Naive thymus-derived CD4-positive, alpha-beta T cell (primary cell): ENCODE measurements at regions not wholly inside any gene's neighbourhood (a gene's known extent, or its start where the extent isn't known, plus 50 kb on each side); places are given as distances from the start of the nearest gene placed in this dataset.

Experiments
- ATAC-seq: fragments of 150-1000 bp; cut with Tn5 transposase; 2 replicates; pipeline ENCODE4 v1.10.0; 2021; ENCODE audit warnings: mild to moderate bottlenecking, moderate library complexity
- CTCF ChIA-PET: fragments of 350-600 bp; sonication (Branson Sonifier 250); formaldehyde crosslinking; loops from one replicate; lab custom pipeline; 2021; ENCODE audit warnings: antibody characterized with exemption; lab: Charles Lee
- POLR2A ChIA-PET: fragments of 350-600 bp; sonication (Branson Sonifier 250); formaldehyde crosslinking; loops from one replicate; lab custom pipeline; 2021; ENCODE audit warnings: antibody characterized with exemption, inconsistent platforms; lab: Charles Lee
- DNase-seq, 9 donors: peaks; one replicate each; pipeline versions ENCODE4 v3.0.0 to v3.0.0-alpha.2; 2020 to 2022; ENCODE audit warnings: mixed read lengths in 1 of 9
- H3K27ac ChIP-seq: one replicate; pipeline ENCODE4 v1.7.0; 2013; ENCODE audit warnings: mild to moderate bottlenecking, low read depth, low read length, moderate library complexity
- H3K27me3 ChIP-seq, 2 donors: one replicate each; pipeline ENCODE4 v1.7.0; 2013; ENCODE audit warnings: low read length in 2 of 2, mild to moderate bottlenecking in 2 of 2, moderate library complexity in 2 of 2; ENCODE audit not compliant: control insufficient read depth in 2 of 2, insufficient read depth in 2 of 2
- H3K36me3 ChIP-seq, 3 experiments: 1 replicate in 2 of 3; 2 replicates in 1 of 3; pipeline ENCODE4 v1.7.0; 2013; ENCODE audit warnings: low read length in 3 of 3, mild to moderate bottlenecking in 3 of 3, moderate library complexity in 1 of 3; ENCODE audit not compliant: insufficient read depth in 3 of 3, control insufficient read depth in 2 of 3
- H3K4me1 ChIP-seq, 2 donors: one replicate each; pipeline ENCODE4 v1.7.0; 2013; ENCODE audit warnings: low read length in 2 of 2, mild to moderate bottlenecking in 2 of 2, moderate library complexity in 1 of 2; ENCODE audit not compliant: control insufficient read depth in 2 of 2, insufficient read depth in 2 of 2
- H3K4me3 ChIP-seq: 2 replicates; pipeline ENCODE4 v1.7.0; 2013; ENCODE audit warnings: mild to moderate bottlenecking, low read length
- H3K9me3 ChIP-seq, 3 experiments: 1 replicate in 2 of 3; 2 replicates in 1 of 3; pipeline ENCODE4 v1.7.0; 2013; ENCODE audit warnings: low read length in 3 of 3; ENCODE audit not compliant: control insufficient read depth in 2 of 3
- H3K27ac Mint-ChIP-seq, 9 donors: one replicate each; pipeline ENCODE4 v1.8.0; 2020 to 2022; ENCODE audit warnings: mixed read lengths in 9 of 9, mild to moderate bottlenecking in 8 of 9, moderate library complexity in 5 of 9, inconsistent platforms in 2 of 9
- H3K27me3 Mint-ChIP-seq, 5 donors: one replicate each; pipeline ENCODE4 v1.8.0; 2021 to 2022; ENCODE audit warnings: mixed read lengths in 5 of 5, mild to moderate bottlenecking in 1 of 5
- H3K36me3 Mint-ChIP-seq, 5 donors: one replicate each; pipeline ENCODE4 v1.8.0; 2020 to 2022; ENCODE audit warnings: mixed read lengths in 5 of 5, mild to moderate bottlenecking in 3 of 5, inconsistent platforms in 1 of 5
- H3K4me1 Mint-ChIP-seq, 7 donors: one replicate each; pipeline ENCODE4 v1.8.0; 2020 to 2022; ENCODE audit warnings: mixed read lengths in 7 of 7, mild to moderate bottlenecking in 3 of 7, inconsistent platforms in 1 of 7
- H3K4me3 Mint-ChIP-seq, 10 donors: one replicate each; pipeline ENCODE4 v1.8.0; 2020 to 2022; ENCODE audit warnings: mild to moderate bottlenecking in 10 of 10, mixed read lengths in 10 of 10, moderate library complexity in 6 of 10, inconsistent platforms in 2 of 10
- H3K9me3 Mint-ChIP-seq, 11 donors: one replicate each; pipeline ENCODE4 v1.8.0; 2020 to 2022; ENCODE audit warnings: mixed read lengths in 11 of 11, mild to moderate bottlenecking in 4 of 11, inconsistent platforms in 1 of 11, moderate library complexity in 1 of 11
- intact Hi-C, 2 donors: fragments of 100-400 bp; cut with micrococcal nuclease; formaldehyde crosslinking; loops; one replicate each; pipeline ENCODE4 v1.15.1; 2023

- H3K4me3 Mint-ChIP-seq, result peak overlapping the region; percentile 7 to 65 (median 54)
- no peaks in the 10 kb centered on the region for H3K36me3 ChIP-seq
- H3K27ac ChIP-seq, result no peak overlapping the region
- no peak overlapping the region for H3K4me3 ChIP-seq
- H3K4me1 Mint-ChIP-seq, result peaks cover 11 to 28% (median 16%) of the 10 kb centered on the region in 7 donors
- H3K27me3 Mint-ChIP-seq, result no peaks in the 10 kb centered on the region
- H3K9me3 Mint-ChIP-seq, result peaks cover under 1 to 36% (median 15%) of the 10 kb centered on the region in 11 donors
- peak in 2 of 9 donors; percentile 13 to 64 for DNase-seq
- peaks cover 5 to 20% (median 14%) of the 10 kb centered on the region in 5 donors for H3K36me3 Mint-ChIP-seq
- H3K4me1 ChIP-seq, result peaks cover 0 to 11% of the 10 kb centered on the region in 2 donors
- CTCF ChIA-PET, result no interaction called here
- POLR2A ChIA-PET, result no interaction called here
- H3K27ac Mint-ChIP-seq, result peak overlapping the region in 8 of 9 donors; percentile 11 to 85 (median 48)
- peak; percentile 82 for ATAC-seq
- peaks cover 0 to 7% (median 0%) of the 10 kb centered on the region in 3 experiments for H3K9me3 ChIP-seq
- intact Hi-C loops, result loop anchor here (5.0 to 10.0 kb wide), 3 partner anchors 40 to 353 kb away; no protein-coding TSS in a partner anchor
- no peaks in the 10 kb centered on the region for H3K27me3 ChIP-seq
Measured at GRCh38 chr10:31707093-31708039, 221.3 kb downstream of the ARHGAP12 start.

DNA sequence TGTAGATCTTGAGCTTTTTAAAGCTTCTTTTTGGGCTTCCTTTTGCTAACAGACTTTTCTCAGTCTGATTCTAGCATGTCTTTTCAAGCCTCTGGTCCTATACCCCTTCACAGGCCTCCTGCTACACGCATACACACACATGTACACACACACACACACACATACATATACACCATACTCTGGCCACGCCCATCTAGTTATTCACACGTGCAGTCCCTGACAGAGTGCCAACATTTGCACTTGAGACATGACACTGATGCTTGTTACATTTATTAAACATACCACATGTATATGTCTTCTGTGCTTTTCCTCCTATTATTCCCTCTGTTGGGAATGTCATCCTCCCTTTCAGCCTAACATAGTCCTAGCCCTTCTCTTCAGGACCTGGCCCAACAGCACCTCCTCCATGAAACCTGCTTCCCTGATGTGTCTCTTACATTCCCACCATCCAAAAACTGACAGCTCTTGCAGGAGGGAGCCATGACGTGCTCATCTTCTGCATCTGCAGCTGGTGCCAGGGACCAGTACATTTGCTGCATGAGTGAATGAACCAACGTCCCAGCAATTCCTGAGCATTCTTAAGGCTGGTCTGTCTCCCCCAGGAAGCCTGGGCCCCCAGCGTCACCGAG, 222.1 kb downstream of the ARHGAP12 start:
- H3K27ac Mint-ChIP-seq, result peak overlapping the region in 3 of 9 donors; percentile 11 to 56 (median 34)
- Histone ChIP-seq H3K4me3 (no peak overlapping the region), H3K9me3 (peaks cover 0 to 7% (median 0%) of the 10 kb centered on the region in 3 experiments), H3K27me3 (no peaks in the 10 kb centered on the region), H3K36me3 (no peaks in the 10 kb centered on the region), H3K27ac (no peak overlapping the region), H3K4me1 (peaks cover 0 to 11% of the 10 kb centered on the region in 2 donors)
- intact Hi-C loops, result loop anchor here (5.0 to 10.0 kb wide), 3 partner anchors 41 to 352 kb away; no protein-coding TSS in a partner anchor
- H3K4me3 Mint-ChIP-seq, result peak overlapping the region in 2 of 10 donors; percentile 51 to 59
- ChIA-PET POLR2A (no interaction called here), CTCF (no interaction called here)
- peaks cover 4 to 20% (median 8%) of the 10 kb centered on the region in 5 donors for H3K36me3 Mint-ChIP-seq
- DNase-seq (no peak), ATAC-seq (no peak)
- H3K9me3 Mint-ChIP-seq, result peaks cover 0 to 31% (median 12%) of the 10 kb centered on the region in 11 donors
- no peaks in the 10 kb centered on the region for H3K27me3 Mint-ChIP-seq
- H3K4me1 Mint-ChIP-seq, result peaks cover 11 to 28% (median 16%) of the 10 kb centered on the region in 7 donors

- Histone ChIP-seq H3K4me3 (no peak overlapping the region), H3K27ac (no peak overlapping the region), H3K36me3 (no peaks in the 10 kb centered on the region), H3K4me1 (peaks cover 0 to 11% of the 10 kb centered on the region in 2 donors), H3K9me3 (no peaks in the 10 kb centered on the region), H3K27me3 (no peaks in the 10 kb centered on the region)
- intact Hi-C loops, result loop anchor here (5.0 to 10.0 kb wide), 3 partner anchors 42 to 350 kb away; no protein-coding TSS in a partner anchor
- peaks cover 11 to 28% (median 16%) of the 10 kb centered on the region in 7 donors for H3K4me1 Mint-ChIP-seq
- H3K9me3 Mint-ChIP-seq, result peaks cover 0 to 18% (median 5%) of the 10 kb centered on the region in 11 donors
- no peaks in the 10 kb centered on the region for H3K27me3 Mint-ChIP-seq
- no peak for ATAC-seq
- H3K27ac Mint-ChIP-seq, result no peak overlapping the region
- peaks cover 0 to 17% (median 6%) of the 10 kb centered on the region in 5 donors for H3K36me3 Mint-ChIP-seq
- CTCF ChIA-PET, result interaction anchor here (1.0 kb wide), 1 partner anchor 11 kb away, joined by 3 read pairs; no protein-coding TSS in a partner anchor
- POLR2A ChIA-PET, result no interaction called here
- no peak for DNase-seq
- H3K4me3 Mint-ChIP-seq, result no peak overlapping the region
Measured at GRCh38 chr10:31705136-31705535, 223.5 kb downstream of the ARHGAP12 start.

DNA sequence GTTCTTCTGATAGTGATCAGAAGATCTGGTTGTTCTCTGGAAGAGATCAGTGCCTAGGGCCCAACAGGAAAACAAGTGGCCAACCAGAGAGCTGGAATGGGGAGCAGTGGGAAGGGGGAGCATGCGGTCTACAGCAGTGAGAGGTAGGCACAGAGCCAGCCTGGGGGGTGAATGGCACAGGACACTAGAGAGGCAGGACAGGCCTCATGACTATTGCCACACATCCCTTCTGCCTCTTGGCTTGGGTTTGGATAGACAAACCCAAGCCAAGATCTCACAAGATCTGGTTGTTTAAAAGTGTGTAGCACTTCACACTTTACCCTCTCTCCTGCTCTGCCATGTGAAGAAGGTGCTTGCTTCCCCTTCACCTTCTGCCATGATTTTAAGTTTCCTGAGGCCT, 224.4 kb downstream of the ARHGAP12 start:
- Mint-ChIP-seq H3K4me3 (no peak overlapping the region), H3K9me3 (peaks cover 0 to 11% (median 0%) of the 10 kb centered on the region in 11 donors), H3K27ac (no peak overlapping the region), H3K4me1 (peaks cover 11 to 27% (median 18%) of the 10 kb centered on the region in 7 donors), H3K36me3 (peaks cover 0 to 15% (median 0%) of the 10 kb centered on the region in 5 donors), H3K27me3 (no peaks in the 10 kb centered on the region)
- Histone ChIP-seq H3K9me3 (no peaks in the 10 kb centered on the region), H3K27me3 (no peaks in the 10 kb centered on the region), H3K4me3 (no peak overlapping the region), H3K36me3 (no peaks in the 10 kb centered on the region), H3K27ac (no peak overlapping the region), H3K4me1 (peaks cover 0 to 11% of the 10 kb centered on the region in 2 donors)
- DNase-seq (no peak), ATAC-seq (no peak)
- intact Hi-C loops, result loop anchor here in 1 of 2 donors (10.0 kb wide), 1 partner anchor 349 kb away; no protein-coding TSS in a partner anchor
- ChIA-PET POLR2A (no interaction called here), CTCF (no interaction called here)

- Mint-ChIP-seq H3K36me3 (peaks cover 0 to 15% (median 0%) of the 10 kb centered on the region in 5 donors), H3K27ac (no peak overlapping the region), H3K4me1 (peaks cover 11 to 19% (median 14%) of the 10 kb centered on the region in 7 donors), H3K27me3 (peaks cover 0 to 6% (median 0%) of the 10 kb centered on the region in 5 donors), H3K9me3 (peaks cover 0 to 11% (median 0%) of the 10 kb centered on the region in 11 donors), H3K4me3 (no peak overlapping the region)
- DNase-seq (no peak), ATAC-seq (no peak)
- Histone ChIP-seq H3K36me3 (no peaks in the 10 kb centered on the region), H3K4me1 (peaks cover 0 to 9% of the 10 kb centered on the region in 2 donors), H3K9me3 (no peaks in the 10 kb centered on the region), H3K27ac (no peak overlapping the region), H3K4me3 (no peak overlapping the region), H3K27me3 (no peaks in the 10 kb centered on the region)
- intact Hi-C loops, result loop anchor here in 1 of 2 donors (10.0 kb wide), 1 partner anchor 348 kb away; no protein-coding TSS in a partner anchor
- ChIA-PET POLR2A (no interaction called here), CTCF (no interaction called here)
Measured at GRCh38 chr10:31702954-31703353, 225.7 kb downstream of the ARHGAP12 start.

DNA sequence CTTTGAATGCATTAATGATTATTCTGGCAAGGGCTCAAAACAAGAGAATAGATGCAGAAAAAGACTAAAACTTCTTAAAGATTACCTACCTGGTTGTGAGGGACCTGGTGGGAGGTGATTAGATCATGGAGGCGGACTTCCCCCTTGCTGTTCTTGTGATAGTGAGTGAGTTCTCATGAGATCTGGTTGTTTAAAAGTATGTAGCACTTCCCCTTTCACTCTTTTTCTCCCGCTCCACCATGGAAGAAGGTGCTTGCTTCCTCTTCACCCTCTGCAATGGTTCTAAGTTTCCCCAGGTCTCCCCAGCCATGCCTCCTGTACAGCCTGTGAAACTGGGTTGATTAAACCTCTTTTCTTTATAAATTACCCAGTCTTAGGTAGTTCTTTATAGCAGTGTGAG, 226.6 kb downstream of the ARHGAP12 start:
- DNase-seq, result no peak
- Histone ChIP-seq H3K4me1 (no peaks in the 10 kb centered on the region), H3K36me3 (no peaks in the 10 kb centered on the region), H3K27me3 (no peaks in the 10 kb centered on the region), H3K4me3 (no peak overlapping the region), H3K27ac (no peak overlapping the region), H3K9me3 (no peaks in the 10 kb centered on the region)
- intact Hi-C loops, result loop anchor here in 1 of 2 donors (10.0 kb wide), 1 partner anchor 347 kb away; no protein-coding TSS in a partner anchor
- peaks cover 0 to 10% (median 0%) of the 10 kb centered on the region in 5 donors for H3K27me3 Mint-ChIP-seq
- peaks cover 2 to 11% (median 6%) of the 10 kb centered on the region in 7 donors for H3K4me1 Mint-ChIP-seq
- POLR2A ChIA-PET, result no interaction called here
- ATAC-seq, result peak; percentile 36
- peaks cover 0 to 11% (median 0%) of the 10 kb centered on the region in 11 donors for H3K9me3 Mint-ChIP-seq
- H3K27ac Mint-ChIP-seq, result no peak overlapping the region
- peaks cover 0 to 15% (median 0%) of the 10 kb centered on the region in 5 donors for H3K36me3 Mint-ChIP-seq
- no peak overlapping the region for H3K4me3 Mint-ChIP-seq
- CTCF ChIA-PET, result no interaction called here
